Uterus (tissue), 3 donors: ENCODE measurements at regions not wholly inside any gene's neighbourhood (a gene's known extent, or its start where the extent isn't known, plus 50 kb on each side); places are given as distances from the start of the nearest gene placed in this dataset.
"Not testable (repeated sequence)": the region's sequence is repeated elsewhere in the genome, so short reads cannot be mapped to it uniquely, and the experiment has no call there.

Experiments
- DNase-seq, 2 donors: peaks; one replicate each; pipeline ENCODE4 v3.0.0-alpha.2; 2019 to 2020
- H3K27ac ChIP-seq, 2 donors: fragments of 200-600 bp; sonication (generic); 1 replicate in 1 of 2; 2 replicates in 1 of 2; pipeline ENCODE4 v1.5.1; 2016 to 2018
- H3K27me3 ChIP-seq, 2 donors: fragments of 200-600 bp; sonication (generic); one replicate each; pipeline ENCODE4 v1.5.1; 2018 to 2019; ENCODE audit warnings: control low read depth in 1 of 2
- H3K36me3 ChIP-seq, 2 donors: fragments of 200-600 bp; sonication (generic); one replicate each; pipeline ENCODE4 v1.5.1; 2019; ENCODE audit warnings: control low read depth in 1 of 2
- H3K4me1 ChIP-seq, 2 donors: fragments of 200-600 bp; sonication (generic); one replicate each; pipeline ENCODE4 v1.5.1; 2018 to 2019; ENCODE audit warnings: control low read depth in 1 of 2
- H3K4me3 ChIP-seq, 2 donors: fragments of 200-600 bp; sonication (generic); 1 replicate in 1 of 2; 2 replicates in 1 of 2; pipeline ENCODE4 v1.5.1; 2018 to 2019; ENCODE audit warnings: mild to moderate bottlenecking in 1 of 2
- H3K9me3 ChIP-seq, 2 donors: fragments of 200-600 bp; sonication (generic); one replicate each; pipeline ENCODE4 v1.5.1; 2019; ENCODE audit warnings: control low read depth in 1 of 2
- CTCF ChIP-seq, 4 experiments: fragments of 200-600 bp in 2 of 4; fragments of 450-650 bp in 2 of 4; sonication (generic) in 2 of 4; IDR thresholded peaks; one replicate each; pipeline ENCODE4 v1.5.1; 2016 to 2019; ENCODE audit warnings: antibody characterized with exemption in 4 of 4, mild to moderate bottlenecking in 2 of 4, moderate library complexity in 1 of 4
- POLR2A ChIP-seq, 2 donors: fragments of 450-650 bp; IDR thresholded peaks; one replicate each; pipeline ENCODE4 v1.6.1; 2016; ENCODE audit warnings: antibody characterized with exemption in 2 of 2, mild to moderate bottlenecking in 1 of 2, moderate library complexity in 1 of 2
- intact Hi-C: fragments of 100-400 bp; cut with DNase I; formaldehyde crosslinking; loops from one replicate; pipeline ENCODE4 v1.15.1; 2023; ENCODE audit warnings: low total_unique reads
- donor health status: DM: yes; HTN: yes; CAD: no.

DNA sequence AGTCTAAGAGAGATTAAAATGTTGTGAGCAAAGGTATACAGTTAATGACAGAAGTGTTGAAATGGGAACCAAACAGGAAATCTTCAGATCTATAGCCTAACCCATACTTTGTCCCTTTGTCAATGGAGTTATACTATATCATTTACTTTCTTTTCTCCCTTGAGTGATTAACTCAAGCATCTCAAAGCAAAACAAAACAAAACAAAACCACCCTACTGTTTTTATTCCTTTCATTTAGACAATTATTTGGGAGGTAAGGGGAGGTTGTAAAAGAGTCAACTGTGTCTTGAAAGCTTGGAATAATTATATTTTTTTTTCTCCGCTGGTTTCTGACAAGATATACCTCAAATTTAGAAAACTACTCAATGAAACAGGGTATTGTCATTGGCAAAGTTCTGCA lies 139.8 kb upstream of the HMGN3 start:
- no peak for DNase-seq
- Histone ChIP-seq H3K4me1 (no peaks in the 10 kb centered on the region), H3K27me3 (no peaks in the 10 kb centered on the region), H3K27ac (no peak overlapping the region), H3K9me3 (no peaks in the 10 kb centered on the region), H3K36me3 (no peaks in the 10 kb centered on the region), H3K4me3 (no peak overlapping the region)
- TF ChIP-seq CTCF (IDR thresholded peaks at IDR 0.05): no peak
- no peak for TF ChIP-seq POLR2A (IDR thresholded peaks at IDR 0.05)
- intact Hi-C loops: no loop called here

DNA sequence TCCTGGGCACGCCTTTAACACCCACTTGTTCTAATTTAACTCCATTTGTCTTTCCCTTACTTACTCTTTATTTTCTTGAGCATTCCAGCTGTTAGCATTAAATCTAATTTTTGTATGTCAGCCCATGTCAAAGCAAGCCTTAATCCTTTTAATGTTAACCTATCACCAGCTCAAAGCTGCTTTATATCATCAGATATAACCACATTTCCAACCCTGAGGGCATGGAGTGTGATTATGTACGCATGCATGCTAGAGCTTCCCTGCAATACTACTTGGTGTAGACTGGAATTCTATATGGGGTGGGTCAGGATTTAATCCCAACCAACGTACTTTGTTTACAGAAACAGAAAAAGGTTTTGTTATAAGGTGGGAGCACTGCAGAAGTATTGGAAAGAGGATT lies 139.4 kb upstream of the HMGN3 start:
- no peak for DNase-seq
- H3K36me3 ChIP-seq: no peaks in the 10 kb centered on the region
- no peak overlapping the region for H3K27ac ChIP-seq
- no peaks in the 10 kb centered on the region for H3K9me3 ChIP-seq
- TF ChIP-seq POLR2A (IDR thresholded peaks at IDR 0.05) (no peak), CTCF (IDR thresholded peaks at IDR 0.05) (no peak)
- H3K27me3 ChIP-seq: no peaks in the 10 kb centered on the region
- H3K4me3 ChIP-seq: no peak overlapping the region
- H3K4me1 ChIP-seq: no peaks in the 10 kb centered on the region
- intact Hi-C loops: no loop called here

- Histone ChIP-seq H3K27ac (no peak overlapping the region), H3K27me3 (no peaks in the 10 kb centered on the region), H3K36me3 (no peaks in the 10 kb centered on the region), H3K4me3 (no peak overlapping the region), H3K4me1 (no peaks in the 10 kb centered on the region), H3K9me3 (no peaks in the 10 kb centered on the region)
- TF ChIP-seq CTCF (IDR thresholded peaks at IDR 0.05): no peak
- TF ChIP-seq POLR2A (IDR thresholded peaks at IDR 0.05): no peak
- intact Hi-C loops: no loop called here
- no peak for DNase-seq
Observed at GRCh38 chr6:79373246-79373645, 138.8 kb upstream of the HMGN3 start.

DNA sequence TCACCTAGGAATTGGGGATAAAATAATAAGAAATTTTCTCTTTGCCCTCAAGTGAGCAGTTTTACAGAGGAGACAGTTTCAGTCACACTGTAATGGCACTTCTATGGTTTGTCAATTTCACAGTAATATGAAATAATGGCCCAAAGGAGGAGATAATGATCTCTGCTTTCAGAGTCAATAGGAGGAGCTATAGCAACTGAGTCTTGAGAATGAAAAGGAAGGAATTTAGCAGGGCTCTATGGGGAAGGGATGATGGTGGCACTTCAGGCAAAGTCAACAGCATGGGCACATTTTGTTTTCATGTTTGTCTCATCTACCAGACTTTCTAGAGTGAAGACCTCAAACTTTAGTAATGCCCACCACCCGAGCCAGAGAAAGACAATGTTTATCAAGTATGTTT lies 138.3 kb upstream of the HMGN3 start:
- Histone ChIP-seq H3K9me3 (no peaks in the 10 kb centered on the region), H3K27ac (no peak overlapping the region), H3K36me3 (no peaks in the 10 kb centered on the region), H3K27me3 (no peaks in the 10 kb centered on the region), H3K4me3 (no peak overlapping the region), H3K4me1 (no peaks in the 10 kb centered on the region)
- intact Hi-C loops: no loop called here
- DNase-seq: no peak
- no peak for TF ChIP-seq CTCF (IDR thresholded peaks at IDR 0.05)
- TF ChIP-seq POLR2A (IDR thresholded peaks at IDR 0.05): no peak

DNA sequence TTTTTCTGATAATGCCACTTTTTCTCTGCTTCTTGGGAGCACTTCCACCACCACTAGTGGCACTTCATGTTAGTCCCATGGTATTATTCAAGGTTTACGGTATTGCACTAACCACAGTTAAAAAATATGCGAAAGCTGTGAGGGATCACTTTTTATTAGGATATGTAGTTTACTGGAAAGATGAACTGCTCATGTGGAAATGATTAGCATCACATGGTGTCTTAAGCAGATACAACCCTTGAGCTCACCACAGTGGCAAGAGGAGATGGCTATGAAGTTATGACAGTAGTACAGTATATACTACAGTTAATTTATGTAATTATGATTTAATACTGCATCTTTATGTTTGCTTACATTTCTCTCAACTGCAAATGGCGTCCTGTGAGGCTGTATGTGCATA lies 134.5 kb upstream of the HMGN3 start:
- no peak for TF ChIP-seq POLR2A (IDR thresholded peaks at IDR 0.05)
- no peak for TF ChIP-seq CTCF (IDR thresholded peaks at IDR 0.05)
- Histone ChIP-seq H3K9me3 (no peaks in the 10 kb centered on the region), H3K27ac (no peak overlapping the region), H3K4me3 (no peak overlapping the region), H3K27me3 (no peaks in the 10 kb centered on the region), H3K4me1 (no peaks in the 10 kb centered on the region), H3K36me3 (no peaks in the 10 kb centered on the region)
- no peak for DNase-seq
- intact Hi-C loops: no loop called here

DNA sequence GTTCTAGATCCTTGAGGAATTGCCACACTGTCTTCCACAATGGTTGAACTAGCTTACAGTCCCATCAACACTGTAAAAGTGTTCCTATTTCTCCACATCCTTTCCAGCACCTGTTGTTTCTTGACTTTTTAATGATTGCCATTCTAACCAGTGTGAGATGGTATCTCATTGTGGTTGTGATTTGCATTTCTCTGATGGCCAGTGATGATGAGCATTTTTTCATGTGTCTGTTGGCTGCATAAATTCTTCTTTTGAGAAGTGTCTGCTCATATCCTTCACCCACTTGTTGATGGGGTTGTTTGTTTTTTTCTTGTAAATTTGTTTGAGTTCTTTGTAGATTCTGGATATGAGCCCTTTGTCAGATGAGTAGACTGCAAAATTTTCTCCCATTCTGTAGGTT lies 129.0 kb upstream of the HMGN3 start:
- H3K27ac ChIP-seq, intact Hi-C loops, H3K4me1 ChIP-seq, H3K4me3 ChIP-seq, H3K36me3 ChIP-seq, H3K9me3 ChIP-seq, H3K27me3 ChIP-seq, DNase-seq: not testable (repeated sequence)

DNA sequence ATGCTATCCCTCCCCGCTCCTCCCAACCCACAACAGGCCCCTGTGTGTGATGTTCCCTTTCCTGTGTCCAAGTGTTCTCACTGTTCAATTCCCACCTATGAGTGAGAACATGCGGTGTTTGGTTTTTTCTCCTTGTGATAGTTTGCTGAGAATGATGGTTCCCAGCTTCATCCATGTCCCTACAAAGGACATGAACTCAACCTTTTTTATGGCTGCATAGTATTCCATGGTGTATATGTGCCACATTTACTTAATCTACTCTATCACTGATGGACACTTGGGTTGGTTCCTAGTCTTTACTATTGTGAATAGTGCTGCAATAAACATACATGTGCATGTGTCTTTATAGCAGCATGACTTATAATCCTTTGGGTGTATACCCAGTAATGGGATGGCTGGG lies 126.6 kb upstream of the HMGN3 start:
- H3K9me3 ChIP-seq, H3K4me3 ChIP-seq, DNase-seq, intact Hi-C loops, H3K27ac ChIP-seq, H3K4me1 ChIP-seq, H3K36me3 ChIP-seq, H3K27me3 ChIP-seq: not testable (repeated sequence)
